HEK293T (cell line): ENCODE measurements at regions not wholly inside any gene's neighbourhood (a gene's known extent, or its start where the extent isn't known, plus 50 kb on each side); places are given as distances from the start of the nearest gene placed in this dataset.

Experiments used
- ELF4 ChIP-seq: fragments of 450-650 bp; IDR thresholded peaks from 2 replicates; pipeline ENCODE4 v1.6.1; 2017; ENCODE audit warnings: antibody characterized with exemption
- FOXA1 ChIP-seq: fragments of 450-650 bp; IDR thresholded peaks from 2 replicates; pipeline ENCODE4 v1.6.1; 2016; ENCODE audit warnings: mild to moderate bottlenecking
- FOXK2 ChIP-seq: fragments of 450-650 bp; IDR thresholded peaks from 2 replicates; pipeline ENCODE4 v1.6.1; 2016; ENCODE audit warnings: mild to moderate bottlenecking
- NFRKB ChIP-seq: fragments of 450-650 bp; IDR thresholded peaks from 2 replicates; pipeline ENCODE4 v1.6.1; 2016; ENCODE audit warnings: mild to moderate bottlenecking, moderate library complexity
- SUZ12 ChIP-seq: fragments of 450-650 bp; IDR thresholded peaks from 2 replicates; pipeline ENCODE4 v1.6.1; 2016; ENCODE audit warnings: mild to moderate bottlenecking

DNA sequence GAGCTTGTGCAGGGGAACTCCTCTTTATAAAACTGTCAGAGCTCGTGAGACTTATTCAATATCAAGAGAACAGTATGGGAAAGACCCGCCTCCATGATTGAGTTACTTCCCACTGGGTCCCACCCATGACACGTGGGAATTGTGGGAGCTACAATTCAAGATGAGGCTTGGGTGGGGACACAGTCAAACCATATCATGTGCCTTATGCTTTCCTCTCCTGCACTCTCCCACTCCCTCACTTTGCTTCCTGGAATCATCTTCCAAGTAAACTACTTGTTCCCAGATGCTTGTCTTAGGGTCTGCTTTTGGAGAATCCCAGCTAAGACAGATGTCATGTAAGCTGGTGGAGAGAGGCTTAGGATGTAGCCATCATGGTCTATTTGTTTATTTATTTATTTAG lies 271.2 kb downstream of the HAPSTR1 start:
- TF ChIP-seq NFRKB: no peak
- TF ChIP-seq ELF4: no peak
- no peak for TF ChIP-seq FOXA1
- TF ChIP-seq FOXK2: no peak
- TF ChIP-seq SUZ12: no peak
